ENCODE measurements at regions not wholly inside any gene's neighbourhood (a gene's known extent, or its start where the extent isn't known, plus 50 kb on each side); places are given as distances from the start of the nearest gene placed in this dataset.

GRCh38 chr10:29835055-29835454, 200.3 kb upstream of the SVIL start:
- no peaks in the 10 kb centered on the region for H3K27me3 ChIP-seq
- no peak for DNase-seq
- TF ChIP-seq POLR2A (IDR thresholded peaks at IDR 0.05): no peak
- TF ChIP-seq, protein P1, sequence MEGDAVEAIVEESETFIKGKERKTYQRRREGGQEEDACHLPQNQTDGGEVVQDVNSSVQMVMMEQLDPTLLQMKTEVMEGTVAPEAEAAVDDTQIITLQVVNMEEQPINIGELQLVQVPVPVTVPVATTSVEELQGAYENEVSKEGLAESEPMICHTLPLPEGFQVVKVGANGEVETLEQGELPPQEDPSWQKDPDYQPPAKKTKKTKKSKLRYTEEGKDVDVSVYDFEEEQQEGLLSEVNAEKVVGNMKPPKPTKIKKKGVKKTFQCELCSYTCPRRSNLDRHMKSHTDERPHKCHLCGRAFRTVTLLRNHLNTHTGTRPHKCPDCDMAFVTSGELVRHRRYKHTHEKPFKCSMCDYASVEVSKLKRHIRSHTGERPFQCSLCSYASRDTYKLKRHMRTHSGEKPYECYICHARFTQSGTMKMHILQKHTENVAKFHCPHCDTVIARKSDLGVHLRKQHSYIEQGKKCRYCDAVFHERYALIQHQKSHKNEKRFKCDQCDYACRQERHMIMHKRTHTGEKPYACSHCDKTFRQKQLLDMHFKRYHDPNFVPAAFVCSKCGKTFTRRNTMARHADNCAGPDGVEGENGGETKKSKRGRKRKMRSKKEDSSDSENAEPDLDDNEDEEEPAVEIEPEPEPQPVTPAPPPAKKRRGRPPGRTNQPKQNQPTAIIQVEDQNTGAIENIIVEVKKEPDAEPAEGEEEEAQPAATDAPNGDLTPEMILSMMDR (IDR thresholded peaks at IDR 0.05): no peak
- H3K9me3 ChIP-seq: no peaks in the 10 kb centered on the region
- H3K4me3 ChIP-seq (replicated peaks in 1 of 3): no peak overlapping the region
- peaks cover 12% of the 10 kb centered on the region in 2 donors for H3K4me1 ChIP-seq
- no peak overlapping the region for H3K27ac ChIP-seq
- intact Hi-C loops (cut with DNase I): no loop called here
- H3K36me3 ChIP-seq: no peaks in the 10 kb centered on the region

GRCh38 chr10:29830531-29831512, 196.1 kb upstream of the SVIL start:
- H3K36me3 ChIP-seq: no peaks in the 10 kb centered on the region
- no peak overlapping the region for H3K4me3 ChIP-seq (replicated peaks in 1 of 3)
- 90 to 93% methylated on average over 6 of the region's 6 CpGs for WGBS, 2 donors
- no peaks in the 10 kb centered on the region for H3K9me3 ChIP-seq
- H3K27me3 ChIP-seq: no peaks in the 10 kb centered on the region
- no peak for TF ChIP-seq POLR2A (IDR thresholded peaks at IDR 0.05)
- TF ChIP-seq, protein P1 (IDR thresholded peaks at IDR 0.05): no peak
- peaks cover 18 to 20% of the 10 kb centered on the region in 2 donors for H3K4me1 ChIP-seq
- intact Hi-C loops (cut with DNase I): no loop called here
- DNase-seq: no peak
- H3K27ac ChIP-seq: no peak overlapping the region

GRCh38 chr10:29829776-29830175, 195.0 kb upstream of the SVIL start:
- 90 to 94% methylated on average over 2 of the region's 2 CpGs for WGBS, 2 donors
- H3K27ac ChIP-seq: no peak overlapping the region
- TF ChIP-seq, protein P1 (IDR thresholded peaks at IDR 0.05): no peak
- TF ChIP-seq POLR2A (IDR thresholded peaks at IDR 0.05): no peak
- peaks cover 25 to 26% of the 10 kb centered on the region in 2 donors for H3K4me1 ChIP-seq
- DNase-seq: no peak
- H3K27me3 ChIP-seq: no peaks in the 10 kb centered on the region
- H3K4me3 ChIP-seq (replicated peaks in 1 of 3): no peak overlapping the region
- intact Hi-C loops (cut with DNase I): no loop called here
- no peaks in the 10 kb centered on the region for H3K9me3 ChIP-seq
- no peaks in the 10 kb centered on the region for H3K36me3 ChIP-seq

DNA sequence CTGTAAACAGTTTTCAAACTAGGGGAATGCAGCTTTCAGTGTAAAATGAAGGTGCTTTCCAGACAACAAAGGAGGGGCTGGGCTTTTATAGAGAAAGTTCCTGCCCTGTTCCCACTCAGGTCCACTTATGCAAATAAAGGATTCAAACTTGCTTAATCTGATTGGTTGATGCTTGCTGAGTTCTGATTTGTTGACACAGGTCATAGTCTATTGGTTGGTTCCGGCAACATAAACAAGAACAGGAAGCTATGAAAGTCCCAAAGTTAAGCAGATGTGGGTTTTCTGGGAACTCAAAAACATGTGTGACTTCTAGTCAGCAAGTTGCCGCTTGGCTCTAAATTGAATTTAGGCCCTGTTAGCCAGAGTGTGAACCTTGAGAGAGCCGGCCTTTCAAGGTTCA, 194.2 kb upstream of the SVIL start:
- no peak for TF ChIP-seq POLR2A (IDR thresholded peaks at IDR 0.05)
- TF ChIP-seq, protein P1 (IDR thresholded peaks at IDR 0.05): no peak
- H3K9me3 ChIP-seq: no peaks in the 10 kb centered on the region
- DNase-seq: no peak
- H3K27me3 ChIP-seq: no peaks in the 10 kb centered on the region
- 89 to 92% methylated on average over 3 of the region's 3 CpGs for WGBS, 2 donors
- no peak overlapping the region for H3K4me3 ChIP-seq (replicated peaks in 1 of 3)
- peak overlapping the region in 1 of 3 donors; percentile 35 for H3K27ac ChIP-seq
- intact Hi-C loops (cut with DNase I): no loop called here
- H3K4me1 ChIP-seq: peaks cover 26 to 30% of the 10 kb centered on the region in 2 donors
- no peaks in the 10 kb centered on the region for H3K36me3 ChIP-seq

- WGBS, 2 donors: 70 to 82% methylated on average over 4 of the region's 4 CpGs
- Histone ChIP-seq H3K4me3 (replicated peaks in 1 of 3) (no peak overlapping the region), H3K36me3 (no peaks in the 10 kb centered on the region), H3K9me3 (no peaks in the 10 kb centered on the region), H3K4me1 (peaks cover 26 to 30% of the 10 kb centered on the region in 2 donors), H3K27me3 (no peaks in the 10 kb centered on the region), H3K27ac (peak overlapping the region in 1 of 3 donors; percentile 35)
- DNase-seq: no peak
- no peak for TF ChIP-seq POLR2A (IDR thresholded peaks at IDR 0.05)
- TF ChIP-seq, protein P1 (IDR thresholded peaks at IDR 0.05): no peak
- intact Hi-C loops (cut with DNase I): no loop called here
These were observed 193.7 kb upstream of the SVIL start for GRCh38 chr10:29828440-29828894.

Data from thyroid gland (tissue), 4 donors.